ENCODE measurements at regions not wholly inside any gene's neighbourhood (a gene's known extent, or its start where the extent isn't known, plus 50 kb on each side); places are given as distances from the start of the nearest gene placed in this dataset.
A peak's percentile ranks its signal among the peaks of the same experiment; 100 is the strongest.

DNA sequence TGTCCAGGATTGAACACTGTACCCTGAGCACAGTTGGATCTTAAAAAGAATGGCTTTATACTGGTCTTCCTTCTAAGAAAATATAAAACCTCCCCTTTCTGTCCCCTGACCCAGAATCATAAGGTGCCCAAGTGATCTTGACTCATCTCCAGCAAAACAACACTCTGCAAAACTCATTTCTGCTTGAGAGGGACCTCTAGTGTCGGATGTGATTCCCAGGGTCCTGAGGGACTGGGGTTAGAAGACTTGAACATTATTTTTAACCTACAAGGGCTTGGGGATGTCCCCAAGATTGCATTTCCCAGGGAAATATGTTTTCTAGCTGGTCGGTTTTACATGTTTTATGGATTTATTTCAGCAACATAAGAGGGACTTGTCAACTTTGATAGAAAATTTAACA lies 1318.5 kb upstream of the CELF4 start:
- H3K36me3 ChIP-seq (ENCODE audit: insufficient read depth), result no peaks in the 10 kb centered on the region
- H3K4me2 ChIP-seq, result no peak overlapping the region
- no peak overlapping the region; the same call in 1 of the 2 replicates for H3K27ac Mint-ChIP-seq
- no peak overlapping the region for H3K4me3 ChIP-seq
- no peaks in the 10 kb centered on the region for H4K20me1 ChIP-seq (replicated peaks; ENCODE audit: insufficient read depth)
- H3K4me1 Mint-ChIP-seq, result peaks cover 12% of the 10 kb centered on the region
- peak; percentile 38 for DNase-seq (ENCODE audit: low spot score)
- H3K36me3 Mint-ChIP-seq (ENCODE audit: low read depth), result no peaks in the 10 kb centered on the region; the same call in 2 of the 3 replicates
- H3K4me3 Mint-ChIP-seq, result no peak overlapping the region
- peak; percentile 41 for ATAC-seq
- H3F3A ChIP-seq (replicated peaks; ENCODE audit: low read depth), result no peaks in the 10 kb centered on the region
- no peaks in the 10 kb centered on the region for H3K9me3 Mint-ChIP-seq
- H3K79me2 ChIP-seq (replicated peaks; ENCODE audit: insufficient read depth), result no peaks in the 10 kb centered on the region
- H3K27ac ChIP-seq (ENCODE audit: low read depth), result no peak overlapping the region
- H2AFZ ChIP-seq, result peak overlapping the region; percentile 43; the same call in 1 of the 2 replicates
- H3K27me3 Mint-ChIP-seq (ENCODE audit: insufficient read depth, low read depth, poor library complexity), result peaks cover 5% of the 10 kb centered on the region
- peak; percentile 45 to 65 for TF ChIP-seq CTCF (conservative IDR thresholded peaks at IDR 0.05; ENCODE audit: low read depth in 2 of 2)
- no peak for TF ChIP-seq REST (IDR thresholded peaks at IDR 0.05; ENCODE audit: unreplicated experiment)
- H3K4me1 ChIP-seq (ENCODE audit: insufficient read depth), result peaks cover 20% of the 10 kb centered on the region
- H3K9me2 ChIP-seq (ENCODE audit: insufficient read depth), result 0 out of 2 replicates have a peak, but pooled peaks cover under 1% of the 10 kb centered on the region
- H3K27me3 ChIP-seq (ENCODE audit: insufficient read depth), result no peaks in the 10 kb centered on the region

GRCh38 chr18:38883111-38883510 lies 1317.5 kb upstream of the CELF4 start:
- H3K4me1 ChIP-seq (ENCODE audit: insufficient read depth), result peaks cover 20% of the 10 kb centered on the region
- Mint-ChIP-seq H3K9me3 (no peaks in the 10 kb centered on the region), H3K36me3 (ENCODE audit: low read depth) (no peaks in the 10 kb centered on the region; the same call in 2 of the 3 replicates), H3K4me1 (peaks cover 12% of the 10 kb centered on the region), H3K27me3 (ENCODE audit: insufficient read depth, low read depth, poor library complexity) (peaks cover 3% of the 10 kb centered on the region), H3K27ac (no peak overlapping the region), H3K4me3 (no peak overlapping the region)
- ATAC-seq, result no peak
- DNase-seq (ENCODE audit: low spot score), result no peak
- H2AFZ ChIP-seq, result no peak overlapping the region
- H3K27me3 ChIP-seq (ENCODE audit: insufficient read depth), result no peaks in the 10 kb centered on the region
- no peak overlapping the region for H3K27ac ChIP-seq (ENCODE audit: low read depth)
- H4K20me1 ChIP-seq (replicated peaks; ENCODE audit: insufficient read depth), result no peaks in the 10 kb centered on the region
- no peaks in the 10 kb centered on the region for H3K36me3 ChIP-seq (ENCODE audit: insufficient read depth)
- no peaks in the 10 kb centered on the region for H3K9me2 ChIP-seq (ENCODE audit: insufficient read depth)
- H3F3A ChIP-seq (replicated peaks; ENCODE audit: low read depth), result no peaks in the 10 kb centered on the region
- H3K4me3 ChIP-seq, result no peak overlapping the region
- no peaks in the 10 kb centered on the region for H3K79me2 ChIP-seq (replicated peaks; ENCODE audit: insufficient read depth)
- H3K4me2 ChIP-seq, result no peak overlapping the region
- no peak for TF ChIP-seq EZH2phosphoT487 (IDR thresholded peaks at IDR 0.05; ENCODE audit: unreplicated experiment)
- no peak for TF ChIP-seq STAT1 (IDR thresholded peaks at IDR 0.05; ENCODE audit: unreplicated experiment)
- TF ChIP-seq CTCF (conservative IDR thresholded peaks at IDR 0.05; ENCODE audit: low read depth in 2 of 2), result no peak
- TF ChIP-seq, protein P1, sequence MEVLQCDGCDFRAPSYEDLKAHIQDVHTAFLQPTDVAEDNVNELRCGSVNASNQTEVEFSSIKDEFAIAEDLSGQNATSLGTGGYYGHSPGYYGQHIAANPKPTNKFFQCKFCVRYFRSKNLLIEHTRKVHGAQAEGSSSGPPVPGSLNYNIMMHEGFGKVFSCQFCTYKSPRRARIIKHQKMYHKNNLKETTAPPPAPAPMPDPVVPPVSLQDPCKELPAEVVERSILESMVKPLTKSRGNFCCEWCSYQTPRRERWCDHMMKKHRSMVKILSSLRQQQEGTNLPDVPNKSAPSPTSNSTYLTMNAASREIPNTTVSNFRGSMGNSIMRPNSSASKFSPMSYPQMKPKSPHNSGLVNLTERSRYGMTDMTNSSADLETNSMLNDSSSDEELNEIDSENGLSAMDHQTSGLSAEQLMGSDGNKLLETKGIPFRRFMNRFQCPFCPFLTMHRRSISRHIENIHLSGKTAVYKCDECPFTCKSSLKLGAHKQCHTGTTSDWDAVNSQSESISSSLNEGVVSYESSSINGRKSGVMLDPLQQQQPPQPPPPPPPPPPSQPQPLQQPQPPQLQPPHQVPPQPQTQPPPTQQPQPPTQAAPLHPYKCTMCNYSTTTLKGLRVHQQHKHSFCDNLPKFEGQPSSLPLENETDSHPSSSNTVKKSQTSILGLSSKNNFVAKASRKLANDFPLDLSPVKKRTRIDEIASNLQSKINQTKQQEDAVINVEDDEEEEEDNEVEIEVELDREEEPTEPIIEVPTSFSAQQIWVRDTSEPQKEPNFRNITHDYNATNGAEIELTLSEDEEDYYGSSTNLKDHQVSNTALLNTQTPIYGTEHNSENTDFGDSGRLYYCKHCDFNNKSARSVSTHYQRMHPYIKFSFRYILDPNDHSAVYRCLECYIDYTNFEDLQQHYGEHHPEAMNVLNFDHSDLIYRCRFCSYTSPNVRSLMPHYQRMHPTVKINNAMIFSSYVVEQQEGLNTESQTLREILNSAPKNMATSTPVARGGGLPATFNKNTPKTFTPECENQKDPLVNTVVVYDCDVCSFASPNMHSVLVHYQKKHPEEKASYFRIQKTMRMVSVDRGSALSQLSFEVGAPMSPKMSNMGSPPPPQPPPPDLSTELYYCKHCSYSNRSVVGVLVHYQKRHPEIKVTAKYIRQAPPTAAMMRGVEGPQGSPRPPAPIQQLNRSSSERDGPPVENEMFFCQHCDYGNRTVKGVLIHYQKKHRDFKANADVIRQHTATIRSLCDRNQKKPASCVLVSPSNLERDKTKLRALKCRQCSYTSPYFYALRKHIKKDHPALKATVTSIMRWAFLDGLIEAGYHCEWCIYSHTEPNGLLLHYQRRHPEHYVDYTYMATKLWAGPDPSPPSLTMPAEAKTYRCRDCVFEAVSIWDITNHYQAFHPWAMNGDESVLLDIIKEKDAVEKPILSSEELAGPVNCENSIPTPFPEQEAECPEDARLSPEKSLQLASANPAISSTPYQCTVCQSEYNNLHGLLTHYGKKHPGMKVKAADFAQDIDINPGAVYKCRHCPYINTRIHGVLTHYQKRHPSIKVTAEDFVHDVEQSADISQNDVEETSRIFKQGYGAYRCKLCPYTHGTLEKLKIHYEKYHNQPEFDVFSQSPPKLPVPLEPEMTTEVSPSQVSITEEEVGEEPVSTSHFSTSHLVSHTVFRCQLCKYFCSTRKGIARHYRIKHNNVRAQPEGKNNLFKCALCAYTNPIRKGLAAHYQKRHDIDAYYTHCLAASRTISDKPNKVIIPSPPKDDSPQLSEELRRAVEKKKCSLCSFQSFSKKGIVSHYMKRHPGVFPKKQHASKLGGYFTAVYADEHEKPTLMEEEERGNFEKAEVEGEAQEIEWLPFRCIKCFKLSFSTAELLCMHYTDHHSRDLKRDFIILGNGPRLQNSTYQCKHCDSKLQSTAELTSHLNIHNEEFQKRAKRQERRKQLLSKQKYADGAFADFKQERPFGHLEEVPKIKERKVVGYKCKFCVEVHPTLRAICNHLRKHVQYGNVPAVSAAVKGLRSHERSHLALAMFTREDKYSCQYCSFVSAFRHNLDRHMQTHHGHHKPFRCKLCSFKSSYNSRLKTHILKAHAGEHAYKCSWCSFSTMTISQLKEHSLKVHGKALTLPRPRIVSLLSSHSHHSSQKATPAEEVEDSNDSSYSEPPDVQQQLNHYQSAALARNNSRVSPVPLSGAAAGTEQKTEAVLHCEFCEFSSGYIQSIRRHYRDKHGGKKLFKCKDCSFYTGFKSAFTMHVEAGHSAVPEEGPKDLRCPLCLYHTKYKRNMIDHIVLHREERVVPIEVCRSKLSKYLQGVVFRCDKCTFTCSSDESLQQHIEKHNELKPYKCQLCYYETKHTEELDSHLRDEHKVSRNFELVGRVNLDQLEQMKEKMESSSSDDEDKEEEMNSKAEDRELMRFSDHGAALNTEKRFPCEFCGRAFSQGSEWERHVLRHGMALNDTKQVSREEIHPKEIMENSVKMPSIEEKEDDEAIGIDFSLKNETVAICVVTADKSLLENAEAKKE (CRISPR knock-in tag; IDR thresholded peaks at IDR 0.05), result no peak
- no peak for TF ChIP-seq ZNF114 (CRISPR knock-in tag; IDR thresholded peaks at IDR 0.05)
- no peak for TF ChIP-seq CREB1 (CRISPR knock-in tag; IDR thresholded peaks at IDR 0.05; ENCODE audit: low read depth)
- no peak for TF ChIP-seq NANOG (IDR thresholded peaks at IDR 0.05; ENCODE audit: borderline replicate concordance)

Data from GM23338 (cell line).